Transverse colon (tissue), 1 donor: ENCODE measurements at regions not wholly inside any gene's neighbourhood (a gene's known extent, or its start where the extent isn't known, plus 50 kb on each side); places are given as distances from the start of the nearest gene placed in this dataset.

ENCODE experiments used
- EP300 ChIP-seq: sonication (generic); formaldehyde crosslinking; IDR thresholded peaks from one replicate; pipeline ENCODE4 v1.6.1; 2017; ENCODE audit warnings: antibody characterized with exemption, low read depth
- POLR2A ChIP-seq: fragments of 450-650 bp; IDR thresholded peaks from one replicate; pipeline ENCODE4 v1.6.1; 2016; ENCODE audit warnings: antibody characterized with exemption, mild to moderate bottlenecking, moderate library complexity

DNA sequence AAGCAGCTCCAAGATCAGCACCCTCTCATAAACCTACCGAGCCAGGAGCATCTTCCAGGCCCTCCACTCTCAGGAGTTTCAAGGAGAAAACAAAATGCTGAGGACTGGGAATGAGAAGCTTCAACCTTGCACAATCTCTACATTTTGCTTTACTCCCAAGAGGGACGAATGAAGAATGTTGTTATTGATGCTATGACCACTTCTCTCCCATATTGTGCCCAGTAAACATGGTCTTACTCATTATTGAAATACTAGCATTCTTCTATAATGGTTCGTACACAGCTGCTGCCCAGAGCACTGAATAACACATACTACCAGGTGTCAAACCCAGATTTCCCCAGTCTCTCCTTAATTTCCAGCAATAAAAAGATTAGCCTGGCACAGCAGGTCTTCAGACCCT is 63.4 kb upstream of the BET1 start:
- TF ChIP-seq POLR2A: no peak
- TF ChIP-seq EP300: no peak
